GM18870 (cell line): ENCODE measurements at regions not wholly inside any gene's neighbourhood (a gene's known extent, or its start where the extent isn't known, plus 50 kb on each side); places are given as distances from the start of the nearest gene placed in this dataset.

Experiments used
- ATAC-seq: cut with Tn5 transposase; IDR thresholded peaks from one replicate; pipeline ENCODE4 v1.9.1; 2021; ENCODE audit warnings: moderate library complexity; ENCODE audit not compliant: unreplicated experiment

GRCh38 chr2:42880738-42881690 is 88.6 kb upstream of the HAAO start:
- no peak for ATAC-seq

GRCh38 chr2:42879913-42880737 is 87.7 kb upstream of the HAAO start:
- ATAC-seq = no peak

- no peak for ATAC-seq
Measured at GRCh38 chr2:42879121-42879705, 86.8 kb upstream of the HAAO start.

- ATAC-seq = no peak
Measured at GRCh38 chr2:42878581-42878980, 86.2 kb upstream of the HAAO start.

DNA sequence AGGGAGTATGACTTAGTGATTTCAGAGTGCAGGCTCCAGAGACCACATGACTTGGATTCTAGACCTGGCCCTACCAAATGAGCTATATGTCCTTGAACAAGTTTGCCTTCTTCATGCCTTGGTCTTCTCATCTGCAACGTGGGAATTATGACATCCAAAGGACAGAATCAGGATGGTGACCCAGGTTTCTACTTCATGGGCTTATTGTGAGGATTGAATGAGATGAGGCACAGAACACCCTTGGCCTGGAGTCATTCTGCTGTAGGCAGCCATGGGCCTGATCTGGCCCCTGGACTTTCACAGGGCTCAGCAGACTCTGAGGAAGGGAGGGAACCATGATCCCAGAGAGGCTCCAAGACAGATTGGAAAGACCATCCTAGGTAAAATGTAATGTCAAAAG is 85.6 kb upstream of the HAAO start:
- ATAC-seq = no peak

- ATAC-seq = no peak
Measured at GRCh38 chr2:42877511-42877910, 85.1 kb upstream of the HAAO start.

DNA sequence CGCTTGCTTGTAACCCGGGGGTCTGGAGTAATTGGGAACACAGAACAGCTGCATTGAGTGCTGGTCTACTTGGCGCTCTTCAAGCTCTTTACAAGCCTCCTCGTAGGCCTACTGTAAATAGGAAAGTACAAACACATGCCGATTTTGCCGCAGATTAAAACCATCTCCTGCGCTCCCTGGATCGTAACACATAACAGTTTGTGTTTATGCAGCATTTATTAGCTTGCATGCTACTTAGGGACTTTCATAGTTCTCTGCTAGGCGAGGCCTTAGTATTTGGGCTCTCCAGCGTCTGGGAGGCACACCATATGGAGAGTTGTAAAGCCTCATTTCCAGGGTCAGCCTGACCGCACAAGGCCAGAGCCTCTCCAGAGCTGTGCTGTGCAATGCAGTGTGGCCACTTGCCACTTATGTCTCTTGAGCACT is 84.0 kb upstream of the HAAO start:
- no peak for ATAC-seq

DNA sequence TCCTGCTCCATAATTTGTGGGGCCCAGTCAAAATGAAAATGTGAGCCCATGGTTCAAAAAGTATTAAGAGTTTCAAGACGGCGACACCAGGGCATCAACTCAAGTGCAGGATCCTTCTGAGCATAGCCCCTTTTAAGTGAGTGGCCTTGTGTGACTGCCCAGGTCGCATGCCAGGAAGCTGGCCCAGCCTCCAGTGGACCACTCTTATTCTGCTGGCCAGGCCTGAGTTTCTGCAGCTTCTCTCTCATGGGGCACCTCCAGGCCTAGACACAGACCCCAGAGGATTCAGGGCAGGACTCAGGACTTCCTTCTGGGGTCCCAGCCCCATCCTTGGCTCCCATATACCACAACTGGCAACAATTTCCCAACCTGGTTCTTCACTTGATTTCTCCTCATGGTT is 83.5 kb upstream of the HAAO start:
- ATAC-seq = no peak

GRCh38 chr2:42874949-42875801 is 82.8 kb upstream of the HAAO start:
- no peak for ATAC-seq

GRCh38 chr2:42872721-42873120 is 80.3 kb upstream of the HAAO start:
- ATAC-seq = no peak

GRCh38 chr2:42871372-42871771 is 79.0 kb upstream of the HAAO start:
- no peak for ATAC-seq

GRCh38 chr2:42868874-42869273 is 76.5 kb upstream of the HAAO start:
- no peak for ATAC-seq

DNA sequence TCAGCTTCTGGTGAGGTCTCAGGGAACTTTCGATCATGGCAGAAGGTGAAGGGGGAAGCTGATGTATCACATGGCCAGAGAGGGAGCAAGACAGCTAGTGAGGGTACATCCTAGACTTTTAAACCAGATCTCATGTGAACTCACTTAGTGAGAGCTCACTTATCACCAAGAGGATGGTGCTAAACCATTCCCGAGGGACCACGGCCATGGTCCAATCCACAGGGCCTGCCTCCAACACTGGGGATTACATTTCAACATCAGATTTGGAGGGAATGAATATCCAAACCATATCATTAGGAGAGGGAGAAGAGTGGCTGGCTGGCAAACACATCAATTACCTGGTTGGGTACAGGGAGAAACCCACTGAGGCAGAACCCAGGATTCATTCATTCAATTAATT is 75.7 kb upstream of the HAAO start:
- no peak for ATAC-seq

DNA sequence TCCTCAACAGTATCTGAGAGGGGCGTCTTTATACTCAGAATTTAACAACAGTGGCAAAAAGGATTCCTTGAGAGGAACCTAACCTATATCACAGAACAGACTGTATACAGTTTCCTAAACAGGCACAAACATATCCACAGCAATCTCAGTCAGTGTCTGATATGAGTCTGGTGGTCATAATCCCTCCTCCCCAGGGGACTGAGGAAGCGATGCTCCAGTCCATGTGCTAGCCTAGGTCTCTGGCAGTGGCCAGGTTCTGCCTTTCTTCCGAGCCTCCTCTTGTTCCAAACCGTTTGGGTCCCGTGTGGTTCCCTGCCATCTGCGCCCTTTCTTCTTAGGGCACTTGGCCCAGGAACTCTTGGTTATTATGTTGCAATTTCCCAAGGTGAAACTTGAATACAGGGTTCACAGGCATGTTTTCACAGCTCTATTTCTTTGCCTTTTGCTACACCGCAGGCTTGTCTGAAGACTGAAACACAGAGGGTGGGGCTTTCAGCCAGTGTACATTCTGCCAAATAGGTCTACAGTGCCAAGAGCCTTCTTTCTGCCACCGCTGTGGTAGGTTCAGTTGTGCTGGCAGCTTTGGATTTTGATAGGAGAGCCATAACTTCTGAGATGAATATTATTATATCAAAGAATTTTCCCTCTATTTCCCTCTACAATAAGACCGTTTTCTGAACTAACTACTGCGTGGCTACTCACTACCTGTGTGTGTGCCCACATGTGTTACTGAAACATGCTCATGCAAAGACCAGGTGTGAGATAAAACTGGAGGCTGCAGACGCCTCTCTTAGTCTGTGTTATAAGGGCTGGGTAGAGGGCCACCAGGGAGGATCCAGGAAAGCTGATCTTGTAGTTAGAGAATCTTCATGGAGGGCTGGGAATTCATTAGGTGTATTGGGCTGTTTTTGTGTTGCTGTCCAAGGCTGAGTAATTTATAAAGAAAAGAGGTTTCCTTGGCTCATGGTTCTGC is 75.0 kb upstream of the HAAO start:
- ATAC-seq = no peak

DNA sequence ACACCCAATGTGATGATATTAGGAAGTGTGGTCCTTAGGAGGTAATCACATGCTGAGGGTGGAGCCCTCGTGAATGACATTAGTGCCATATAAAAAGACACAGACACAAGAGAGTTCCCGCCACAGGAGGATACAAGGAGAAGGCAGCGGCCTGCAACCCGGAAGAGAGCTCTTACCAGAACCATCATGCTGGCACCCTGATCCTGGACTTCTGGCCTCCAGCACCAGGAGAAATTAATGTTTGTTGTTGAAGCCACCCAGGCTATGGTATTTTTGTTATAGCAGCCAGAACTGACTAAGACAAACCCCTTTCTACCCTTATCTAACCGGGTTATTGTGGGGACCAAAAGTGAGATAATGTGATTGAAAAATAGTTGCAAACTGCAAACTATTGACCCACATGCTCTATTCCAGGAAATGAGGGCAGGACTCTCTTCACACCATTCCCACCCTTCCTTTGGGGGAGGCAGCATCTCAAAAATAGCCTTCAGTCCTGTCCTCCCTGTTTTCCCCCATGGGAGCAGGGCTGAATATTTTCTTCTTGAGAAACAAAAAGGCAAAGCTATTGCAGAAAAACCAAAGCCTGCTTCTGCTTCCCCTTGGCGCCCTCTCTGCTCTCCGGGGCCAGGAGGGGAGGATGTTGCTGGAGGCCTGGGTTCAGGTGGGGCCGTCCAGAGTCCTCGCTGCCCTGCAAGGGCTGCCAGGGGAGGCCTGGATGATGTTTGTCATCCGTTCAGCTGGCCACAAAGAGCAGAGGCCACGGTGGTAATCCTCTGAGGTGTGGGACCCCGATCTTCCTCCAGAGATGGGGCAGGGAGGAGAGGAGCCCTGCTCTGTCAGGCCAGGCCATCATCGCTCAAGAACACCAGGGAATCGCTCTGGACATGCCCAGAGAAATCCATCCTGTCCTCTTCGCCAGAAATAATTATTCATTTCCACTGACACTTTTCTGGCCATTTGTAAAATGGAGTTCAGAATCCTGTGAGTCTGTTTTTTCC is 73.8 kb upstream of the HAAO start:
- ATAC-seq = no peak

DNA sequence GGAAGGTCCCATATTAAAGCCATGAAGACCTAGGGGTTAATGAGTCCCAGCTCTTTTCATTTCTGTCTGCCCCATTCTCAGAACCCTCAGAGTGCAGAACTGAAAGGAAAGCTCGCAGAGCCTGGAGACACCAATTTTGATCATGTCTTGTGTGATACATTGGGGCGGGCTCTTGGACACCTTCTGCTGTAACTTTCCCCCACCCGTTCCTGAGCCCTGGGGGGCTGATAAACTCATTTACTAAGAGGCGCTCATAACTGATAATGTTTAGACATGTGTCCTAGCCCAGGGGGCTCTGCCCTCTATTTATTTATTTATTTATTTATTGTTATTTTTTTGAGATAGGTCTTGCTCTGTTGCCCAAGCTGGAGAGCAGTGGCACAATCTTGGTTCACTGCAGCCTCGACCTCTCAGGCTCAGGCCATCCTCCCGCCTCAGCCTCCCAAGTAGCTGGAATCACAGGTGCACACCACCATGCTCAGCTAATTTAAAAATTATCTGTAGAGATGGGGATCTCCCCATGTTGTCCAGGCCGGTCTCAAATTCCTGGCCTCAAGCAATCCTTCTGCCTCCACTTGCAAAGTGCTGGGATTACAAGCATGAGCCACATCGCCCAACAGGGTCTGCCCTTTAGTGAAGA is 72.4 kb upstream of the HAAO start:
- ATAC-seq = no peak

GRCh38 chr2:42864222-42864621 is 71.8 kb upstream of the HAAO start:
- no peak for ATAC-seq

DNA sequence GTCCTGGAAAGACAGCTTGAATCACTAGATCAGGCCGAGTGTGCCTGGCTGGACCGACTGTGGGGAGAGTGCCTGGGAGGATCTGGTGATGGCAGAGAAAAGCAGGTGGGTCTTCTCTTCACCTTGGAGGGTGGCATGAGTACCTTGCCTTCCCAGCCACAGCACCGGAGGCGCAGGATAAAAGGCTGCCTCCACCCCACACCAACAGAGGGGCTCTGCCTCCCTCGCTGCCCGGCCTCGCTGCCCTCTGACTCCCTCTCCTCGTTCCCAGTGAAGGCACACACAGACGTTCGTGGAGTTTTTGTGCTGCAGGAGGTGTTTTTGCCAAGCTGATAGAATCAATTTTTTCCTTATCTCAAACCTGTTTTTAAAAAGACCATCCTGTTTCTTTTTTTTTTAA is 71.4 kb upstream of the HAAO start:
- no peak for ATAC-seq
